ENCODE measurements at regions not wholly inside any gene's neighbourhood (a gene's known extent, or its start where the extent isn't known, plus 50 kb on each side); places are given as distances from the start of the nearest gene placed in this dataset.

- no peak for TF ChIP-seq CTCF (IDR thresholded peaks at IDR 0.05)
- no peak for TF ChIP-seq POLR2A (IDR thresholded peaks at IDR 0.05)
- no peak for TF ChIP-seq EP300 (IDR thresholded peaks at IDR 0.05; ENCODE audit: low read depth)
- TF ChIP-seq POLR2AphosphoS5 (IDR thresholded peaks at IDR 0.05) = no peak
Measured at GRCh38 chr5:164202338-164202737, 696.9 kb downstream of the MAT2B start.

All from transverse colon (tissue), 4 donors.